ENCODE measurements at regions not wholly inside any gene's neighbourhood (a gene's known extent, or its start where the extent isn't known, plus 50 kb on each side); places are given as distances from the start of the nearest gene placed in this dataset.

GRCh38 chr6:164563924-164564323 is 745.5 kb downstream of the C6orf118 start:
- no peak for TF ChIP-seq POLR2A (IDR thresholded peaks at IDR 0.05; ENCODE audit: low read depth, low read length)
- no peak for TF ChIP-seq SMC3 (IDR thresholded peaks at IDR 0.05; ENCODE audit: low read depth, low read length)
- TF ChIP-seq, protein P1, sequence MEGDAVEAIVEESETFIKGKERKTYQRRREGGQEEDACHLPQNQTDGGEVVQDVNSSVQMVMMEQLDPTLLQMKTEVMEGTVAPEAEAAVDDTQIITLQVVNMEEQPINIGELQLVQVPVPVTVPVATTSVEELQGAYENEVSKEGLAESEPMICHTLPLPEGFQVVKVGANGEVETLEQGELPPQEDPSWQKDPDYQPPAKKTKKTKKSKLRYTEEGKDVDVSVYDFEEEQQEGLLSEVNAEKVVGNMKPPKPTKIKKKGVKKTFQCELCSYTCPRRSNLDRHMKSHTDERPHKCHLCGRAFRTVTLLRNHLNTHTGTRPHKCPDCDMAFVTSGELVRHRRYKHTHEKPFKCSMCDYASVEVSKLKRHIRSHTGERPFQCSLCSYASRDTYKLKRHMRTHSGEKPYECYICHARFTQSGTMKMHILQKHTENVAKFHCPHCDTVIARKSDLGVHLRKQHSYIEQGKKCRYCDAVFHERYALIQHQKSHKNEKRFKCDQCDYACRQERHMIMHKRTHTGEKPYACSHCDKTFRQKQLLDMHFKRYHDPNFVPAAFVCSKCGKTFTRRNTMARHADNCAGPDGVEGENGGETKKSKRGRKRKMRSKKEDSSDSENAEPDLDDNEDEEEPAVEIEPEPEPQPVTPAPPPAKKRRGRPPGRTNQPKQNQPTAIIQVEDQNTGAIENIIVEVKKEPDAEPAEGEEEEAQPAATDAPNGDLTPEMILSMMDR (conservative IDR thresholded peaks at IDR 0.05; ENCODE audit: low read depth, low read length) = no peak
- TF ChIP-seq, protein P2, sequence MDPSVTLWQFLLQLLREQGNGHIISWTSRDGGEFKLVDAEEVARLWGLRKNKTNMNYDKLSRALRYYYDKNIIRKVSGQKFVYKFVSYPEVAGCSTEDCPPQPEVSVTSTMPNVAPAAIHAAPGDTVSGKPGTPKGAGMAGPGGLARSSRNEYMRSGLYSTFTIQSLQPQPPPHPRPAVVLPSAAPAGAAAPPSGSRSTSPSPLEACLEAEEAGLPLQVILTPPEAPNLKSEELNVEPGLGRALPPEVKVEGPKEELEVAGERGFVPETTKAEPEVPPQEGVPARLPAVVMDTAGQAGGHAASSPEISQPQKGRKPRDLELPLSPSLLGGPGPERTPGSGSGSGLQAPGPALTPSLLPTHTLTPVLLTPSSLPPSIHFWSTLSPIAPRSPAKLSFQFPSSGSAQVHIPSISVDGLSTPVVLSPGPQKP (IDR thresholded peaks at IDR 0.05; ENCODE audit: borderline replicate concordance, low read depth, low read length) = no peak
- TF ChIP-seq RAD21 (IDR thresholded peaks at IDR 0.05; ENCODE audit: low read length) = no peak
- no peak for TF ChIP-seq BHLHE40 (IDR thresholded peaks at IDR 0.05; ENCODE audit: low read depth, low read length)
- TF ChIP-seq RFX5 (IDR thresholded peaks at IDR 0.05; ENCODE audit: low read depth, low read length) = no peak
- no peak for TF ChIP-seq MXI1 (IDR thresholded peaks at IDR 0.05; ENCODE audit: borderline replicate concordance, low read depth, low read length)

Data from IMR-90 (cell line).